ENCODE measurements at regions not wholly inside any gene's neighbourhood (a gene's known extent, or its start where the extent isn't known, plus 50 kb on each side); places are given as distances from the start of the nearest gene placed in this dataset.

DNA sequence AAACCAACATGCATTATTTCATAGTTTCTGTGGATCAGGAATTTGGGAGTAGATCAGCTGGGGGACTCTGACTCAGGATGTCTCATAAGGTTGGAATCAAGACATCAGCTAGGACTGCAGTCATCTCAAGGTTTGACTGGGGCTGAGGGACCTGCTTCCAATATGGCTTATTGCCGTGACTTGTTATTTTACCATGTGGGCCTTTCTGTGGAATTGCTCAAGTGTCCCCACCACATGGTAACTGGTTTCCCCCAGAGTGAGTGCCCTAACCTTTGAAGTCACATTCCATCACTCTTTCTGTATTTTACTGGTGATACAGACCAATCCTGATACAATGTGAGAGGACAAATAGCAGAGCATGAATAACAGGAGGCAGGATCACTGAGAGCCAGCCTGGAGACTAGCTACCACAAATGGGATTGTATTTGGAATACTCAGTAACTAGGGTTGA lies 70.2 kb upstream of the ELL2 start:
- DNase-seq (ENCODE audit: low spot score): no peak

DNA sequence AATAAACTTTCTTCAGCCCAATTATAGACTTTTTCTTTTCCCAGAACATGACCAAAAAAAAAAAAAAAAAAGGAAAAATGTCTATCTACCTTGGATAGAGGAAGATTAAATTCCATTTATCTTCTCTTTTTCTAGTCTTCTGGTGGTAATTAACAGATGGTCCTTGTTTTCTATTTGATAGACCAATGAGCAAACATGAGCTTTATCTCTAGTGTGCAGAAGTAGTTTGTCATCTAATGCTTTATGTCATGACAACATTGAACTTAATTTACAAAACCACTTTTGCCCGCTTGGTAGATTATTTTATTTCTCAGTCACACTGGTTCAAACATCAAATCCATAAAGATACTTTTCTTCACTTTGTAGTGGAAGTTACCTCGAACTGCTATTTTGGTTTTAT lies 69.5 kb upstream of the ELL2 start:
- DNase-seq (ENCODE audit: low spot score): no peak

DNA sequence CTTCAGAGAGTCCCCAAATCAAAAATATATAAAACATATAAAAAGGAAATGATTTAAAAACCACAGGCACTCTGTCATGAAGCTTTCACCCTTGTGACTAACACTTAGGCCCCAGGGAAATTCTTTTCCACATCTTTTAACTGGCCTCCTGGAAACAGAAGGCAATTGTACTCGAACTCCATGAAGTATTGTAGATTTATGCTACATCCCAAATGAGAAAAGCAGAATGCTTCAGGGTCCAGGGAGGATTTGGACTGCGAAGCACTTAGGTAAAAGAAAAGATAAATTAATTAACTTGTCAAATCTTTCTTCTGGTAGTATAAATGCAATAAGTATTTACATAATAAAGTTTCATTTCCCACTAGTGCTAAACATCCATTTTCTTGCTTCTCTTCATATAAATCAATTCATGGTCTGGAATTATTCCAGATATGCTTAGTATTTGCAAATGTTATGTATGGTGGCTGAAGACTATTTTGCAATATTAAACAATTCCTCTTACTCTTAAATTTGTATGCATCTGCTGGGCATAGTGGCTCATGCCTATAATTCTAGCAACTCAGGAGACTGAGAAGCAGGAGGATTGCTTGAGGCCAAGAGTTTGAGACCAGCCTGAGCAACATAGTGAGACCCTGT lies 64.9 kb upstream of the ELL2 start:
- no peak for DNase-seq (ENCODE audit: low spot score)

DNA sequence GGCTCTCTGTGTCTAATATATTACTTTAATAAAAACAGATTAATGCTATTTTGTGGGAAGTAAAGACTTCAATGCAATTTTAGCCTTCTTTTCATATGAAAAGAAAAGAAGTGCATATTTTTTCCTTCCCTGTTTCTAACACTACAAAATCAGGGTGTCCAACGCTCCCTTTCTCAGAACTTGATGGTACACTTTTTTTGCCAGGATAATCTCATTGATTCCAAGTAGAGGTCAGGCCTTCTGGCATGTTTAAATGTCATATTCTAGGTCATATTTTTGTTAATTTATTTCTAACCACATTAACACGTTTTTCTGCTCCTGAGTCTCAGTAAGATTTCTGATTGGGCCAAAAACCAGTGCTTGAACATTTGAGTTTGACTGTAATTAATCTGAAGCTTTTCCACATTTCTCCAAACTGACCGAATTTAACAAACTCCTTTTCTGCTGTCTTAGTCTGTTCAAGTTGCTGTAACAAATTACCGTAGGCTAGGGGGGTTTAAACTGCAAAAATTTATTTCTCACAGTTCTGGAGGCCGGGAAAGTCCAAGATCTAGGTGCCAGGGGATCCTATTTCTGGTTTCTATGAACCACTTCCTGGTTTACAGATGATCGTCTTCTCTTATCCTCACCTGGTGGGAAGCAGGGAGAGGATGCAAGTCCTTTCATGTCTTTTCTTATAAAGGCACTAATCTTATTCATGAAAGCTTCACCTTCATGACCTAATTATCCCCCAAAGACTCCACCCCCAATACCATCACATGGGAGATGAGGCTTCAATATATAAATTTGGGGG lies 63.2 kb upstream of the ELL2 start:
- no peak for DNase-seq (ENCODE audit: low spot score)

DNA sequence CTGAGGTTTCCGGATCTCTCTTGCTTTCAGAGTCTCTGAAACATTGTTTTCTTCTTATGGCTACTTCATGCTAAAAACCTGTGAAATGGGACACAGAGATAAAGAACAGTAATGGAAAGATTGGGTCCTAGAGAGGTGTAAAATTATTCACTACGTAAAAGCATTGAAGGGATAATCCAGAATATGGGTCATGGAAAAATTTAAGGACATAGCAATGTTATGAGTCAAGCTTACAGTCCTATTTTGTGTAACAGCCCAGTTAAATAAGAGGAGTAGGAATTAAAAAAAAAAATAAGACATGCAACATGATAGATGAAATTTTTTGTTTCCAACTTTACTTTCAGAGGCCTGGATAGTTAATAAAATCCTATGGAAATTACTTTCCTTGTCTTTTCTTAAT lies 61.9 kb upstream of the ELL2 start:
- DNase-seq (ENCODE audit: low spot score): no peak

DNA sequence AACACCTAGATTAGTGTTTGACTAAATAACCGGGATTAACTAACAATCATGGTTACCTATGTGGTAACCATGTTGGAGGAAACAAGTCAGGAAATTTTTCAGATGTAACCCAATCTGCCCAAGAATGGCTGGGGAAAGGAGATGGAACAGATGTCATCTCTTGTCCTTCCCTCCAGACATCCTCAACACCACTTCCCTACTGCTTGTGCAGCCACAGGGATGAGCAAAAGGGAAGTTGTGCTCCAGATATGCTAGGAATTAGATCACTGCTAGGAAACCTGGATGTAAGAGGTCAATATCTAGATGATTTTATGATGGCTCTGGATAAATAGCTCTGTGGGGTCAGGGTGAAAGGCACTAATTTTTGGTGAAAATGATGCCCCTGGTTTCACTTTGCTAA lies 61.3 kb upstream of the ELL2 start:
- DNase-seq (ENCODE audit: low spot score): no peak

DNA sequence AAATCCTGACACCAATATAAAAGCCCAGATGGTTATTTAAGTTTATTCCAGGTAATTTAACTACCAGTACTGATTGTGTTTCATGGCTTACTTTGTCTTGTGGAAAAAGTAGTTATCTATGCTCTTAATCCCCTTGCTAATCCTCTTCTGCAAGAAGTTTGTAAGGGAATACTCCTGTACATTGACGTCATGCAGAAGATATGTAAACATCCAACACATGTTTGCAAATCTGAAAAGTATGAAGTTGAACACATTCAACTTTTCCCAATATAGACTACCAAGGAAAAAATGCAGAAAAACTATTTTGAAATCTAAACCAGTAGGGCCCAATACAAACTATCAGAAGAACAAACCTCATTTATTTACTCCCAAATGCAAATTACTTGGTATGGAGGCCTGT lies 56.3 kb upstream of the ELL2 start:
- DNase-seq (ENCODE audit: low spot score): no peak

DNA sequence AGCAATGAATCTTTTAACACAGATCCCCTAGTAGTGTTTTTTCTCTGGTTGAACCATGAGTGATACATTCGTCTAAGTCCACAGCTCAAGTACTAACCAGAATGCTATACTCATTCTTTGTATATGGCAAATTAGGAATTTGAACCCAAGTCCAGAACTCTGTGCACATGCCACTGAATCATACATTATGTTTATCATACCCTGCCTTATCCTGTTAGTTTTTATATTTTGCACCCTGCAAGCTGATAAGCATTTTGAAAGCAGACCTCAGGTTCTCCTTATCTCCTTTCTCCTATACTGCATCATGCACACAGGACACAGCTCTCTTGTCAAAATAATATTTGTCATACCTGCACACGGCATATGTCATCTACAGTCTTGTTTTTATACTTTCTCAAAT lies 54.6 kb upstream of the ELL2 start:
- no peak for DNase-seq (ENCODE audit: low spot score)

DNA sequence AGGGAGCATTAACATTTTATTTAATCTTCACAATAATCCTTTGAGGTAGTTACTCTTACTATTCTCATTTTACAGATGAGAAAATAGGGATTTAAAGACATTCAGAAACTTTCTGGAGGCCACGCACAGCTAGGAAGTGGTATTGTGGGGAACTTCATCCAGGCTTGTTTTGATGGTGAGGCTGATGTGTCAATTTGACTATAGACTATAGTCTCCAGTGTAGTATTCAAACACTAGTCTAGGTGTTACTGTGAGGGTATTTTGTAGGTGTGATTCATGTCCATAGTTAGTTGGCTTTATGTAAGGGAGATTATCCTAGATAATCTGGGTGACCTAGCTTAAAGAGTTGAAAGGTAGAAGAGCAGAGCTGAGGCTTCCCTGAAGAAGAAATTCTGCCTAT lies 54.1 kb upstream of the ELL2 start:
- DNase-seq (ENCODE audit: low spot score): no peak

DNA sequence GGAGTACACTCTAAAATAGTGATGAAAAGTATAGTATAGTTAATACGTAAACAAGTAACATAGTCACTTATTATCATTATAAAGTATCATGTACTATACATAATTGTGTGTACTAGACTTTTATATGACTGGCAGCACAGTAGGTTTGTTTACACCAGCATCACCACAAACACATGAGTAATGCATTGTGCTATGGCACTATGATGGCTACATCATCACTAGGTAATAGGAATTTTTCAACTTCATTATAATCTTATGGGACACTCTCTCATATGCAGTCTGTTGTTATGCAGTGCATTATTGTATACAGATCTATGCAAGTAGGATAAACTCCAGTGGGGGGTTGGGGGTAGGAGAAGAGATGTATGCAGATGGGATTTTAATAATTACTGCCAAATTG lies 52.7 kb upstream of the ELL2 start:
- DNase-seq (ENCODE audit: low spot score): no peak

DNA sequence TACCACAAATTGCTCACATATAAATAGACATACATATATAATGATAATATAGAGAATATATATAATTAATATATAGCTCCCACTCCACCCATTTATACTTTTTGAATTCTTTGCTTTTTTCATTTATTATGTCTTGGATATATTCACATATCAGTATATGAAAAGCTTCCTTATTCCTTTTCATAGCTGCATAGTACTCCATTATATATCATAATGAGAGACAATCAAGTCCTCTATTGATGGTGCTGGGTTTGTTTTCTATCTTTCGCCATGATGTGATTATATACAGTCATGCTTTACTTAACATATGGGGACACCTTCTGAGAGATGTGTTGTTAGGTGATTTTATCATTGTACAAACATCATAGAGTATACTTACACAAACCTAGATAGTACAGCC lies 51.6 kb upstream of the ELL2 start:
- DNase-seq (ENCODE audit: low spot score): no peak

DNA sequence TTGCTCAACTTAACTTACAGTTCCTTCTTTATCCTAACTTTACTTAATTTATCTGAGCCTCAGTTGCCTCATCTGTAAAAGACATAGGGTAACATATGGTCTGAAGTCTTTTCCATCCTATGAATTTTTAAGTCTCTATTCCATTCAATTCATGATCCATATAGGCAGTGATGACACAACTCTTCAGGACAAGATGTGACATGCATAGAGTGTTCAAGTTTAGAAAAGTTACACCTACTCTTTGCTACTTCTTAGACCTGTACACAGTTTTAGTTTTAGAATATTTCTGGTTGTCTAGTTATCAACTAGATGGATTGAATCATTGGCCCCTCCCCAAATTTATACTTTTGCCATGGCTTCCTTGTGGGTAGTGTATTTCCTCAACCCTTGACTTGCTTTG lies 50.7 kb upstream of the ELL2 start:
- DNase-seq (ENCODE audit: low spot score): no peak

Measured in pons (tissue), 1 donor.